Fibroblast of peridontal ligament (primary cell): ENCODE measurements at regions not wholly inside any gene's neighbourhood (a gene's known extent, or its start where the extent isn't known, plus 50 kb on each side); places are given as distances from the start of the nearest gene placed in this dataset.
A peak's percentile ranks its signal among the peaks of the same experiment; 100 is the strongest.
"Not testable (repeated sequence)": the region's sequence is repeated elsewhere in the genome, so short reads cannot be mapped to it uniquely, and the experiment has no call there.

Source experiments
- DNase-seq: peaks from one replicate; pipeline ENCODE4 v3.0.0-alpha.2; 2010; ENCODE audit errors: extremely low read depth

GRCh38 chr21:43289442-43289841, 120.6 kb downstream of the CRYAA start:
- no peak for DNase-seq

- DNase-seq: no peak
Measured at GRCh38 chr21:43287795-43288755, 119.3 kb downstream of the CRYAA start.

GRCh38 chr21:43287111-43287760, 118.4 kb downstream of the CRYAA start:
- DNase-seq: no peak

GRCh38 chr21:43286196-43286595, 117.4 kb downstream of the CRYAA start:
- no peak for DNase-seq

GRCh38 chr21:43284700-43285099, 115.9 kb downstream of the CRYAA start:
- DNase-seq: no peak

- DNase-seq: no peak
Measured at GRCh38 chr21:43284238-43284637, 115.4 kb downstream of the CRYAA start.

GRCh38 chr21:43283925-43284221, 115.1 kb downstream of the CRYAA start:
- not testable (repeated sequence) for DNase-seq

GRCh38 chr21:43283136-43283924, 114.5 kb downstream of the CRYAA start:
- DNase-seq: peak; percentile 1

- DNase-seq: no peak
Measured at GRCh38 chr21:43282358-43283120, 113.7 kb downstream of the CRYAA start.

- no peak for DNase-seq
Measured at GRCh38 chr21:43281661-43282357, 113.0 kb downstream of the CRYAA start.

- DNase-seq: no peak
Measured at GRCh38 chr21:43280949-43281633, 112.3 kb downstream of the CRYAA start.

GRCh38 chr21:43279578-43279894, 110.7 kb downstream of the CRYAA start:
- DNase-seq: no peak

GRCh38 chr21:43278766-43279577, 110.2 kb downstream of the CRYAA start:
- no peak for DNase-seq

GRCh38 chr21:43278359-43278758, 109.6 kb downstream of the CRYAA start:
- DNase-seq: no peak

- DNase-seq: no peak
Measured at GRCh38 chr21:43277481-43278351, 108.9 kb downstream of the CRYAA start.

- DNase-seq: no peak
Measured at GRCh38 chr21:43276811-43277210, 108.0 kb downstream of the CRYAA start.

GRCh38 chr21:43275421-43276211, 106.8 kb downstream of the CRYAA start:
- no peak for DNase-seq

GRCh38 chr21:43274946-43275310, 106.1 kb downstream of the CRYAA start:
- no peak for DNase-seq
